Breast epithelium (tissue), 4 donors: ENCODE measurements at regions not wholly inside any gene's neighbourhood (a gene's known extent, or its start where the extent isn't known, plus 50 kb on each side); places are given as distances from the start of the nearest gene placed in this dataset.

Experiments used
- DNase-seq, 2 donors: peaks; one replicate each; pipeline ENCODE4 v3.0.0-alpha.2; 2019; ENCODE audit warnings: low spot score in 2 of 2
- H3K27ac ChIP-seq, 2 donors: fragments of 200-600 bp; sonication (generic) in 1 of 2; one replicate each; pipeline ENCODE4 v1.5.1; 2016 to 2019; ENCODE audit warnings: mild to moderate bottlenecking in 1 of 2
- H3K27me3 ChIP-seq, 2 donors: fragments of 200-600 bp; sonication (generic) in 1 of 2; one replicate each; pipeline versions ENCODE4 v1.5.1 to v1.6.0; 2017 to 2019; ENCODE audit warnings: control low read depth in 1 of 2, mild to moderate bottlenecking in 1 of 2
- H3K36me3 ChIP-seq: fragments of 200-600 bp; one replicate; pipeline ENCODE4 v1.5.1; 2019
- H3K4me1 ChIP-seq, 2 donors: fragments of 200-600 bp; sonication (generic); one replicate each; pipeline ENCODE4 v1.5.1; 2016 to 2019; ENCODE audit warnings: control low read depth in 1 of 2
- H3K4me3 ChIP-seq, 3 donors: fragments of 200-600 bp; sonication (generic); 1 replicate in 2 of 3; 2 replicates in 1 of 3; pipeline ENCODE4 v1.5.1; 2016 to 2019; ENCODE audit warnings: mild to moderate bottlenecking in 3 of 3, moderate library complexity in 2 of 3
- H3K9me3 ChIP-seq, 2 donors: fragments of 200-600 bp; sonication (generic) in 1 of 2; one replicate each; pipeline ENCODE4 v1.5.1; 2016 to 2019; ENCODE audit warnings: control low read depth in 1 of 2
- POLR2A ChIP-seq: fragments of 450-650 bp; IDR thresholded peaks from one replicate; pipeline ENCODE4 v1.6.1; 2016; ENCODE audit warnings: antibody characterized with exemption, mild to moderate bottlenecking, moderate library complexity
- POLR2AphosphoS5 ChIP-seq, 3 donors: sonication (generic); formaldehyde crosslinking; IDR thresholded peaks; one replicate each; pipeline ENCODE4 v1.6.1; 2017; ENCODE audit warnings: antibody characterized with exemption in 3 of 3
- intact Hi-C: fragments of 100-400 bp; cut with DNase I; formaldehyde crosslinking; loops from one replicate; pipeline ENCODE4 v1.15.1; 2023; ENCODE audit warnings: low total_unique reads
- TF ChIP-seq, protein P1 (sequence below), 3 donors: fragments of 450-650 bp; IDR thresholded peaks; one replicate each; pipeline ENCODE4 v1.5.1; 2016 to 2017; ENCODE audit warnings: antibody characterized with exemption in 3 of 3, mild to moderate bottlenecking in 3 of 3, moderate library complexity in 3 of 3

DNA sequence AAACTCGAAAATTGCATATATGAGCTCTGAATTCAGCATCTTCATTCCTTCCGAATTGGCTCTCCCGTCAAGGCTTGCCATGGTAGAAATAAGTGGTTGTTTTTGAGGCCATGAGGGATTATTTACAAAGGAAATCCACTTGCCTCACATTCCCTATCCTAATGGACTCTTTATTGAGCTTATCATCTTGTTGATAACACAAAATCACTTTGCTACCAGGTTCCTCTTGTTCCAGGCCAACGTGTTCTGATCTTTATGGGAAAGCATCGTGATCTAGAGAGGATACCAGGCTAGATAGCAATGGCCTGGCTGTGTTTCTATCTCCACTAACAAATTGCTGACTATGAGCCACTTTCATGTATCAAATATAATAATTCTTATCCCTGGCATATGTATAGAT lies 811.7 kb downstream of the TLR4 start:
- no peak for TF ChIP-seq POLR2AphosphoS5 (IDR thresholded peaks at IDR 0.05)
- TF ChIP-seq, protein P1, sequence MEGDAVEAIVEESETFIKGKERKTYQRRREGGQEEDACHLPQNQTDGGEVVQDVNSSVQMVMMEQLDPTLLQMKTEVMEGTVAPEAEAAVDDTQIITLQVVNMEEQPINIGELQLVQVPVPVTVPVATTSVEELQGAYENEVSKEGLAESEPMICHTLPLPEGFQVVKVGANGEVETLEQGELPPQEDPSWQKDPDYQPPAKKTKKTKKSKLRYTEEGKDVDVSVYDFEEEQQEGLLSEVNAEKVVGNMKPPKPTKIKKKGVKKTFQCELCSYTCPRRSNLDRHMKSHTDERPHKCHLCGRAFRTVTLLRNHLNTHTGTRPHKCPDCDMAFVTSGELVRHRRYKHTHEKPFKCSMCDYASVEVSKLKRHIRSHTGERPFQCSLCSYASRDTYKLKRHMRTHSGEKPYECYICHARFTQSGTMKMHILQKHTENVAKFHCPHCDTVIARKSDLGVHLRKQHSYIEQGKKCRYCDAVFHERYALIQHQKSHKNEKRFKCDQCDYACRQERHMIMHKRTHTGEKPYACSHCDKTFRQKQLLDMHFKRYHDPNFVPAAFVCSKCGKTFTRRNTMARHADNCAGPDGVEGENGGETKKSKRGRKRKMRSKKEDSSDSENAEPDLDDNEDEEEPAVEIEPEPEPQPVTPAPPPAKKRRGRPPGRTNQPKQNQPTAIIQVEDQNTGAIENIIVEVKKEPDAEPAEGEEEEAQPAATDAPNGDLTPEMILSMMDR (IDR thresholded peaks at IDR 0.05), result no peak
- TF ChIP-seq POLR2A, result no peak
- Histone ChIP-seq H3K36me3 (no peaks in the 10 kb centered on the region), H3K4me3 (no peak overlapping the region), H3K4me1 (no peaks in the 10 kb centered on the region), H3K27ac (no peak overlapping the region), H3K9me3 (no peaks in the 10 kb centered on the region), H3K27me3 (no peaks in the 10 kb centered on the region)
- no peak for DNase-seq
- intact Hi-C loops, result no loop called here

DNA sequence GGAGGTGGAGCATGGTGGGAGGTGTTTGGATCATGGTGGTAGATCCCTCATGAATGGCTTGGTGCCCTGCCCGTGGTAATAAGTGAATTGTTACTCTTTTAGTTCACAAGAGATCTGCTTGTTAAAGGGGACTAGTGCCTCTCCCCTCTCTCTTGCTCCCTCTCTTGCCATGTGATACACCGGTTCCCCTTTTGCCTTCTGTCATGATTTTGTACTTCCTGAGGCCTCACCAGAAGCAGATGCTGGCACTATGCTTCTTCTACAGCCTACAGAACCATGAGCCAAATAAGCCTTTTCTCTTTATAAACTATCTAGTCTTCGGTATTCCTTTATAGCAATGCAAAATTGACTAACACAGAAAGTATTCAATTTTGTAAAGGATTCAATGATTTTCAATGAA lies 817.1 kb downstream of the TLR4 start:
- no peaks in the 10 kb centered on the region for H3K9me3 ChIP-seq
- TF ChIP-seq POLR2A (no peak), POLR2AphosphoS5 (IDR thresholded peaks at IDR 0.05) (no peak)
- TF ChIP-seq, protein P1 (IDR thresholded peaks at IDR 0.05), result no peak
- no peak overlapping the region for H3K27ac ChIP-seq
- intact Hi-C loops, result no loop called here
- DNase-seq, result no peak
- H3K4me3 ChIP-seq, result no peak overlapping the region
- H3K27me3 ChIP-seq, result no peaks in the 10 kb centered on the region
- no peaks in the 10 kb centered on the region for H3K4me1 ChIP-seq
- no peaks in the 10 kb centered on the region for H3K36me3 ChIP-seq

DNA sequence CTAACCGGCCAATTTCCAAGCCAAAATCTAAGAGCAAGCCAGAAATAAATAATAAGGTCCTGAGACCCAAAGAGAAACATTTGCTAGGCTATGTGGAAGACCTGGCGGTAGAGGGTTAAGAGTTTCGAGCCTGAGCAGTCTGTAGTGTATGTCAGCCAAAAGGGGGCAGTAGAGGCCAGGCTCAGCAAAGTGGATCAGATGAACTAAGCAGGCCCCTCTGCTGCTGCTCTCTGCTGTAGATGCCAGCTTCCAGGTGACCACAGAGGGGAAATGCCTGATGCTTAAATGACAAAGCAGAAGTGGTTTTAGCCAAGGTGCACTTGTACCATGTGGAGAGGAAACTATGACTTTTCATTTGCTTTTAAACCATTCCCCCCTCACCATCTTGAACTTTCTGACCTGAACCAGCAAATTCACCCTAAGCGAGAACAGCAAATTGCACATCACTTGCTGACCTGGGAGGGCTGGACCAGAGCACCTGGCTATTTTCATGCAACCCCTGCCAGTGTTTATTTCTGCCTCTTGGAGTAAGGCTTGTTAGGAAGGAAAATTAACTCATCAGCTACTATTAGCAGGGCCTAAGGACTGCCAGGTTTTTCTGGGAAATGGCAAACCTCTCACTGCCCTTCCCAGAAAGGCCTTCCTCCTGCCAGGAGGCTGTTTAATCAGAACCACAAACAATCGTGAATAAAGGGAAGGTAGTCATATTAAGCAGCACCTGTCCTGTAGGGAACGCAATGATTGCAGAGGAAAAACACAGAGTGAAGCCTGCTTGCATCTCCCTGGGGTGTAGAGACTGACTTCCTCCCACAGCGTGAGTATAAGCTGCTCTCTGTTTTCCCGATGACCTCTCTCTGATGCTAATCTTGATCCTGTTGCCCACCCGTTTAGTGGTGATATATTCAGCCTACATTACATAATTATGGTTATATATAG lies 818.2 kb downstream of the TLR4 start:
- Histone ChIP-seq H3K27me3 (no peaks in the 10 kb centered on the region), H3K36me3 (no peaks in the 10 kb centered on the region), H3K4me3 (no peak overlapping the region), H3K27ac (no peak overlapping the region), H3K9me3 (no peaks in the 10 kb centered on the region), H3K4me1 (no peaks in the 10 kb centered on the region)
- intact Hi-C loops, result no loop called here
- no peak for DNase-seq
- TF ChIP-seq, protein P1 (IDR thresholded peaks at IDR 0.05), result peak in 1 of 3 donors; percentile 9
- no peak for TF ChIP-seq POLR2AphosphoS5 (IDR thresholded peaks at IDR 0.05)

DNA sequence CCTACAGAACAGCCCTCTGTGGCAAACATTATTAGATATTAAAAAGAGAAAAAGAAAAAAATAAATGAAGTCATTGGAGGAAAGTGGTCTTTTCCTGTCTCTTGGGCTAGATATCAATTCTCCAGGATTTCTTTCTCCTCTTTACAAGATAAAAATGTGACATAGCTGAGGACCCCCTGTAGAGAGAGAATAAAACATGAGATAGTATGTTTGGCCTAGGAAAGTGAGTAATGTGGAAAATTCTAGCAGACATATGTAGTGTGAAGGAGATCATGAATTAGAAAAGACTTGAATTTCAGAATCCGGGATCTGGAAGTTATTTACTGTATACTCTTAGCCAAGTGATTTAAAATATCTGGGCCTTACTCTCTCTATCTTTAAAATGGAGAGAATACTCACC lies 823.1 kb downstream of the TLR4 start:
- no peaks in the 10 kb centered on the region for H3K4me1 ChIP-seq

DNA sequence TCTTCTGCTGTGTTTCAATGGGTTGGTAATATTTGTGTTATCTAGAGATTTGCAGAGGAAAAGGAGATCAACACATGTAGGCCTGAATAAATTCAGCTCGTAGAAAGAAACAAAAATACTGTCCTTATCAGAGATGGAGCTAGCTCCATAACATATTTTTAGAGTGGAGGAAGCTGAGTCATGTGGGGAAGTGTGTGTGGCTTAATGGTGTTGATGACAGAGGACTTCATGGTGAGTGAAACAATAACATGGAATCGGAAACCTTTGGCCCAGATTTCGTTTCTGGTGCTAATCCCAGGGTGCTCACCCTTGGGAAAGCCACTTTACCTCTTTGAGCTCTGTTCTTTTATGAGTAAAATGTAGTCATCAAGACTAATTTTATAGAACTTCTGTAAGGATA lies 825.0 kb downstream of the TLR4 start:
- intact Hi-C loops, result no loop called here

More for the DNA sequence above, 823.1 kb downstream of the TLR4 start:
- H3K36me3 ChIP-seq, result no peaks in the 10 kb centered on the region
- no peaks in the 10 kb centered on the region for H3K27me3 ChIP-seq
- TF ChIP-seq, protein P1 (IDR thresholded peaks at IDR 0.05), result no peak
- TF ChIP-seq POLR2AphosphoS5 (IDR thresholded peaks at IDR 0.05), result no peak
- no peak for TF ChIP-seq POLR2A
- DNase-seq, result no peak
- intact Hi-C loops, result no loop called here
- H3K4me3 ChIP-seq, result no peak overlapping the region
- no peak overlapping the region for H3K27ac ChIP-seq
- H3K9me3 ChIP-seq, result no peaks in the 10 kb centered on the region

More for the DNA sequence above, 825.0 kb downstream of the TLR4 start:
- no peak for TF ChIP-seq POLR2A
- Histone ChIP-seq H3K36me3 (no peaks in the 10 kb centered on the region), H3K4me3 (no peak overlapping the region), H3K27me3 (no peaks in the 10 kb centered on the region), H3K4me1 (no peaks in the 10 kb centered on the region), H3K27ac (no peak overlapping the region), H3K9me3 (no peaks in the 10 kb centered on the region)
- DNase-seq, result no peak
